ENCODE measurements at regions not wholly inside any gene's neighbourhood (a gene's known extent, or its start where the extent isn't known, plus 50 kb on each side); places are given as distances from the start of the nearest gene placed in this dataset.

GRCh38 chr11:24068197-24068596 lies 428.7 kb upstream of the LUZP2 start:
- TF ChIP-seq CTCF (conservative IDR thresholded peaks at IDR 0.05 in 1 of 2, IDR thresholded peaks at IDR 0.05 in 1 of 2; ENCODE audit: low read depth in 1 of 2, low read length in 2 of 2) (no peak), EZH2 (IDR thresholded peaks at IDR 0.05; ENCODE audit: low read length, missing control alignments) (no peak)
